ENCODE measurements at regions not wholly inside any gene's neighbourhood (a gene's known extent, or its start where the extent isn't known, plus 50 kb on each side); places are given as distances from the start of the nearest gene placed in this dataset.

DNA sequence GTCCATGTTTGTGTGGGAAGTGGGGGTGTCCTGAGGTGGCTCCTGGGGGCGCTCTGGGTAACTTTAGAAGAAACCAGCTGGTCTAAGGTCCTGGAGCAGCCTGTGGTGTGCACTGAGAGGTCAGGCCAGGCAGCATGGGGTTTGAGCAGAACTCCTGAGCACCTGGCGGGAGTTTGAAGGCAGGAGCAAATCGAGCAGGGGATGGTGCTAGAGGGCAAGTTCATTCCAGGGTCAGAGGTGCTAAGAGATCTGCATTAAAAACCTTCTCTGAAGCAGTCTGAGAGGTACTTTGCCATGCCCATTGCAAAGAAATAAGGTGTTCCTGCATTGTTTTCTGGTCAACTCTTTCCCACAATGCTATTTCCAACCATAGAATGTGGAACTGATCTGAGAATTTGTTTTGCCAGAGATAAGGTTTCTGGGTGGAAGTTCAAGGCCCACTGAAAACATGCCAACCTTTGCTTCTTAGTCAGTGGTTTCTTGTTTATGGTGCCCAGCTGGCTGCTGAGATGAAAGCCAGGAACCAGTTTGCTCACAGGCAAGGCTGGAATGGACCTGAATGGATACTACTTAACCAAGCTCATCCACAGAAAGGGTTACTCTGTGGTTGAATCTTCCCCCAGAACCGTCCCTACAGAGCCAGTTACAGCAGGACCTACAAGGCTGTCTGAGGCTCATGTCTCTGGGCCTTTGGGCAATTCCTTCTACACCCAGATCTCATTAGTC is 136.3 kb upstream of the TMEM72 start:
- peak; percentile 13 for DNase-seq (ENCODE audit: low read depth)

DNA sequence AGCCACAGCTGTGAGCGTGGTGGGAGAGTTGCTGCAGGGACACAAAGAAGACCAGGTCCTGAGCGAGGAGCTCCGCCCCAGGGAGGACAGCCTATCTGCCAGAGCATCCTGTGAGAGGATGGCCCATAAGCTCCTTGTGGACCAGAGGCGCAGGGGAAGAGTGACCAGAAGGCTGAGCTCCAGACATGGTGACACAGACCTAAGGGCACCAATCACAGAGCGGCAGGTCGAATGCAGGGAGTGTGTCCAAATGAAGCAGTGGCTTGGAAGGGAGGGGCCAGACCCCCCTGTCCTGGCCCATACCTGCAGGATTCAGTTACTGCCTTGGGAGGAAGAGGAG is 135.8 kb upstream of the TMEM72 start:
- DNase-seq (ENCODE audit: low read depth): no peak

DNA sequence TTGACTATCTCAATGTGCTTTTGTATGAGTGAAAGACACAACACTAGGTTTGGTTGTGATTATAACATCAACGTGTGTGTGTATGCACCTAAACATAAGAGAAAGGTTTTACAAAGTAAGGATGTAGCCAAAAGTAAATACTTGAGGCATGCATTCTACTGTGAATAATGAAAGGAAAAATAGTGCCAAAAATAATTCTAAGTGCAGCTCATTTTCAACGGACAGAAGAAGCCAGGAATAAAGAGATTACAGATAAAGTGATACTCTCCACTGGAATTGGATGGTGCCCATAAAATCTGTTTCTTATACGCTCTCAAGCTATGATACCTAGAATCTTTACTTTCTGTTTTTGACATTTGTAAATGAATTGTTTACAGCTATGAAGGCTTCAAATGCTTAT is 135.0 kb upstream of the TMEM72 start:
- no peak for DNase-seq (ENCODE audit: low read depth)

DNA sequence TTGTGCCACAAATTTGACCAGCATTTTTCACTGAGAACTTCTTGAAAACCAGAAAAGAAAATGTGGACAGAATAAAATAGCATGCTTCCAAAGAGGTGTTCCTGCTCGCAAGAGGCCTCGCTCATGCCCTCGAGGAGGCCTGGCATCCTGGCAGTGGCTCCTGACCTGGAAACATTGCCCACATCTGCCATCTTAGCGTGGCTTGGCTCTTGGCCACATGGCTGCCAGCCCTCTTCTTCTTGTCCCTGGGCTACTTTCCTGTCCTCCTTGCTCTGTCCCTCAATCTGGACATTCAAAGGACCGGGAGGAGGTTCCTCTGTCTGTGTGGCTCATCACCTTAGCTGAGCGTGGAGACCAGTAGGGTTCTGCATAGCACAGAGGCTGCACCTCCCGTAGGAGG is 131.6 kb upstream of the TMEM72 start:
- no peak for DNase-seq (ENCODE audit: low read depth)

DNA sequence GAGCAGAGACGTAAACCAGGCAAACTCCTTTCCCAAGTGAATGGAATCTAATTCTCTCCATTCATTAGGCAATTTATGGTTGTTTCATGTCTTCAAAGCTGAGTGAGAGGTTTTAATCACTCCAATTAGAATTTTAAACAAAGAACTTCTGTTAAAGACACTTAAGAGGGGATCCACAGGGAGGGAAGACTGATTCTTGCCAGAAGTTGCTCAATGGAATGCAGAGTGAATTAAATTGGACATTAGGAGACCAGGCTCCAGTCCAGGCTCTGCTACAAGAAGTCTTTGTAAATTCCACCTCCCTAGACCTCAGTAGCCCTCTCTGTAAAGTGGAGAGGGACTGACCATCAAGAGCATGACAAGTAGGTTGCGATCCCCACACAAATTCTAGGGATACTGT is 130.7 kb upstream of the TMEM72 start:
- DNase-seq (ENCODE audit: low read depth): no peak

DNA sequence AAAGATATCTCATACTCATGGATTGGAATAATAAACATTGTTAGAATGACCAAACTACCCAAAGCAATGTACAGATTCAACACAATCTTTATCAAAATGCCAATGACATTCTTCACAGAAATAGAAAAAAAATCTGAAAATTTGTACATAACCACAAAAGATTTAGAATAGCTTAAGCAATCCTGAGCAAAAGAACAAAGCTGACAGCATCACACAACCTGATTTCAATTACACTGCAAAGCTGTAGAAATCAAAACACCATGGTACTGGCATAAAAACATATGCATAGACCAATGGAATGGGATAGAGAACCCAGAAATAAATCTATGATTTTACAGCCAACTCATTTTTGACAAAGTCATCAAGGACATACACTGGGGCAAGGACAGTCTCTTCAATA is 130.0 kb upstream of the TMEM72 start:
- DNase-seq (ENCODE audit: low read depth): no peak

DNA sequence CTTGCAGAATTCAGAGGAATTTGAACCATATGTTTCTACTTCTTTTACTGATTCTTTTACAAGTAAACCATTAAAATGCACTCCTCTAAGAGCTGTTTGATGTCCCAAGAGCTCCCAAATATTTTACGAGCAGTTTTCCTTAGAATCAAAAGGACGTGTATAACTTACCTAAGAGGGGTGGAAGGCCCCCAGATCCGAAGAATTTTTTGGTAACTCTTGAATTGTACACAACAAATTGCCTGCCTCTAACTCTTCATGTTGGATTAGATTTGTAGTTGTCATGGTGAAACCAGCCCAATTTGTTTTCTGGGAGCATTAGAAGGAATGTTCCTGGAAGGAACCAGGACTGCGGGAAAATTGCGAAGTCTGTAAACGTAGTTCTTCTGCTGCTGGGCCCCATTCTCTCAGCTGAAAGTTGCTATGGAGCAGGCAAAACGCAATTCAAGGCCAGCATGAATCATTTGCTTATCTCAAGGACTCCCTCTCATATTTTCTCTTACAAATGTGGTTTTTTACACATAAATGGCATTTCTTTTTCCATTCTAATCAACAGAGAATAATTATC is 124.8 kb upstream of the TMEM72 start:
- no peak for DNase-seq (ENCODE audit: low read depth)

DNA sequence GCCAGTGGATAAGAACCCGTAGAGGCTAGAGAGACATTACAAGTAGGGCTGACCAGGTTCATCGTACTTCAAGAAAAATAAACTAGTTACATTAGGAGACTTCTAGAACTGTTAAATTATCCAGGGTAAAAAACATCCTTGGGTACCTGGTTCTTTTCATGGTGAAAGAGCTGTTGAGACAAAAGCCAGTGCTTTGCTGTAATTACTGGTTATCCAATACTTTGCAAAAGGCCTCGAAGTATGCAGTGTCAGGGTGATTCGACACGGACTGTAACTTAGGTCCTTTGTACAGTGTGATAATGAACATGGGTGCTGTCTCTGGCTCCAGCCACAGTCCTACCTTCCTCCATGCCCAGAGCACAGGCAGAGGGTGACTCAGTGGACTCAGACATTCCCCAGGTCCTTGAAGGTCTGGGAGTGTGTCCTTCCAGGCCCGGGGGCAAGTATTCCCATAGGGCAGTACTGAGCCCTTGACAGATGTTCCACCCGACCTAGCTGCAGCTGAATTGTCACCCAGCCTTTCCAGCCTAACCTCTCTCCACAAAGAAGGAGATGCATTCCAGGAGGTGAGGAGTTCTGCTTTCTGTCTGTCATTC is 123.6 kb upstream of the TMEM72 start:
- DNase-seq (ENCODE audit: low read depth): no peak

DNA sequence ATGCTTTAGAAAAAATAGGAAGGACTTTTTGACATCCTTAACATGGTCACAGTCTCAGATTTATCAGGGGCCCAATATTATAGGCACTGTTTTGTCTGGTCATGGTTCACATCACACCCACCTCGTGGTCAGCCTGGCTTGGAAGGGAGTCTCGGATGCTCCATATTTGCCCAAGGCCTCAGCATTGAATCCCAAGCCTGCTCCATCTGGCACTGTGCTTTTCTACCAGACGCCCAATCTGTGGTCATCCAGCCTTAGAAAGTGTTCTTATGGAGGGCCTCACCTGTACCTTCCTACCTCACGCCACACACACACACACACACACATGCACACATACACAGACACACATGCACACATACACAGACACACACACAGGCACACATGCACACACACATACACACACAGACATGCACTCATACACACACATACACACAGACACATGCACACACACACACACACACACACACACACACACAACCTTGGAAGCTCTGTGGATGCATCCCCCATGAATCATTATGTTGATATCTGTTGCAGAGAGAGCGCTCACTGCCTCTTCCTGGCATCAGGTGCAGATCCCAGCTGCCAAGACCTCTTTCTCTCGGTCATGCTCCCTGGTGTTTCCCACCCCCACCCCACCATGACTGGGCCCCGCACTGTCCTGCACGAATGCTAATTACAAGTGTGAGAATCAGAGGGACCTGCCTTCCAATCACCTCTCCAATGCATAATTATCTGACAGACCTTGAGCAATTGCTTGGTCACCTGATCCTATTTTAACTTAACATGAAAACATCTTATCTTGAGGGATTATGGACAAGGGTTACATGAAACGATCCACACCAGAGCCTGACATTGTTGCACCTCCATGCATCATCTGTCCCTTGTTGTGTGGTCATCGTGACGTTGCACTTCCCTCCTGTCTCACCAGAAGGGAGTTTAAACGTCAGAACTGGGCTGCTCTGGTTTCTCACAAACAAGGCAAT is 122.7 kb upstream of the TMEM72 start:
- DNase-seq (ENCODE audit: low read depth): no peak

DNA sequence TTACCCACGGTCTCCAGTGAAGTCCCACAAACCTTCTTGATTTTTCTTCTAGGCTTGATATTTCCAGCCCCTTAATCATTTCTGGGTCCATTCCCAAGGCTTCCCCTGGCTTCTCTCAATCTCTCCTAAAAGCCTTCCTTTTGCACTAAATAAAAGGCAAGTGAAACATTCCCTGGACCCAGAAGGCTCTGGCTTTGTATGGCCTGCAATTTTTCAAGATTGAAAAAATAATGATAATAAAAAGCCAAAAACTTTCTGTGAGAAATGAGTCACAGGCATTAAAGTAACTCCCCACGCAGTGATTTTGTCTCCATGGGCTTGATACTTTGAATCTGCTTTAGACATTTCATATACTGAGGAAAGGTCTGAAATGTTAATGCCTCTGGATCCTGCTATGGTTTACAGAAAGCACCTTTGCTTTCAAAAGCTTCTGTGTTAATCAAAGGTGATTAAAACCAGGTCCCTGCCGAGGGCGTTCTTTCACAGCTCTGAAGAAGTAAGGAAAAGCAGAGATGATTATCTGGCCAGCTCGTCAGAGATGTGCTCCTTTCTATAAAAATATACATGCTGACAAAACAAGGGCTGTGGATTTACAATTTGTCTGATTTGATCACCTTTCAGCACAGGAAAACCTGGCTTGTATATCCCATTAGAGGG is 118.9 kb upstream of the TMEM72 start:
- no peak for DNase-seq (ENCODE audit: low read depth)

DNA sequence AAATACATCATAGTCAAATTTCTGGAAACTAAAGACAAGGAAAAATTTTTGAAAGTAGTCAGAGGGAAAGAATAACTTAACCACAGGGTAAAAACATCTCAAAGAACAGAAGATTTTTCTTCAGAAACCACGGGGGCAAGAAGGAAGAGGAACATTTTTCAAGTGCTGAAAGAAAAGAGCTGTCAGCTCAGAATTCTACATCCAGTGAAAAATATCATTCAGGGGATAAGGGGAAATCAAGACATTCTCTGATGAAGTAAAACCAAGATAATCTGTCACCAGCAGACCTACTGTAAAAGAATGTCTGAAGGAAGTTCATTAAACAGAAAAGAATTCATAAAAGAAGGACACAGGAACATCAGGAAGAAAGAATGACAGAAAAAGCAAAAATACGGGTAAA is 111.2 kb upstream of the TMEM72 start:
- DNase-seq (ENCODE audit: low read depth): no peak

DNA sequence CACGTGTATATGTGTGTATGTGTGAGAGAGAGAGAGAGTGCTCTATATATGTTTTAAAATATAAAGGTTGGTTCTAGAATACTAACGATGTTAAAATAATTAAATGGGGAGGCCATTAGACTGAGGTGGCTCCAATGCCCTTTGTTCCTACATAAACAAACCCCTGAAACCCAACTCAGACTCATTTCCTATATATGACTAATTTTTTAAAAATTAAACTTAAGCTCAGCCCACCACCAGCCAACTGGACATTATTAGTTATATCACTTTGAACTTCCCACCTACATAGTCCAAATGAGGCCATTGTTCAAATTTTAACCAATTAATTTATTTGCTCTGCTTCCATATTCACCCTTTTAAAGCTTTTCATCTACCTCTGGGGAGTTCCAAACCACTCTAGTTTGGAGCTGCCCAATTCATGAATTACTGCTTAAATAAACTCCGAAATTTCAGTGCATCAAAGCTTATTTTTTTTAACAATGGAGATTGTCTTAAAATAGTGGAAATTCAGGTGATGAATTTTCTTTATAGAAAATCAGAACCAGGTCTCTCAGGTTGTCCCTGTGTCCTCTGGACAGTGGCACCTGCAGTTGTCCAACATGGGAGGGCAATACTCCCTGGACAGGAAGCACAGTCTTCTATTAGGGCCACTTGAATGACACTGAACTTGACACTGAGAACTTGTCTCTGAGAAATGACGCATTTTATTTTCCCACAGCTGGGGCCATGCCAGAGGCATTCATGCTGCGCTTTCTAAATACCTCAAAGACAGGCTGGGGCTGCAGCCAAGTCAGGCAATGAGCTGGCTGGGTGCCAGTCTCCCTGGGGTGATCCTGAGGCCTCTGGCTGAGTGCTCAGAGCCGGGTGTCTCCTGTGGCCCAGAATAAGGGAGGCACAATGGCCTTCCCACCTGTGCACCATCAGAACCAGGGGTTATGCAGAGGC is 109.5 kb upstream of the TMEM72 start:
- peak; percentile 97 for DNase-seq (ENCODE audit: low read depth)

DNA sequence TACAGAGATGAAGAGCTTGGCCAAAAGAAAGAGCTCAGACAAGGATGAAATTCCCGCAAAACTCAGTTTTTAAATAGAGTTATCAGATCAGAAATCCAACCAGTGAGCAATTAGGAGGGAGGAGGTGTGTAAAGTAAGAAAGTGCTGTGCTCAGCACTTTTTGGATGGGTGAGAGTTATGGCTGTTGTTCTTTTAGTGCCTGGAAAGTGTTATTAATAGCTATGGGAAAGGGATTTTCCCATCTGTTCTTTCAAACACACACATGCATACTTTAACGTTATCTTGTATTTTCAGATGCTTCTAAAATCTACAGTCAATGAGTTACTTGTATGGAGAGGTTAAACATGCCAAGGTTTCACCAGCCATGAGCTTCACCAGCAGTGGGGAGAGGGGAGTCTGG is 107.3 kb upstream of the TMEM72 start:
- no peak for DNase-seq (ENCODE audit: low read depth)

DNA sequence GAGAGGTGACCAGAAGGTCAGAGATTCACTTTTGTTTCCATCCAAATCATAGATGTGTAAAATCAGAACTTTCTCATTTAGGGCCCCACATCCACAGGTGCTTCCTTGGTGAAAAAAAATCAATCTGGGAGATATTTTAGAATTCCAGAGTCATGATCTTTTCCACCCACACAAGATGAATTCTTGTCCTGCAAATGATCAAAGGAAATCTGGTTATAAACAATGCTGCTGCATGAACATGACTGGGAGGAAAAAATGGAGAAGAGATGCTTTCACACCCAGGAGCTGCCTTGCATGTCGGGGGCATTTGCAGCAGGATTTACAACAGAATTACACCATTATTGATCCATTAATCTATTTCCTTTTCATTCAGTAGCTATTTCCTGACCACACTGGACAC is 106.5 kb upstream of the TMEM72 start:
- DNase-seq (ENCODE audit: low read depth): peak; percentile 61

DNA sequence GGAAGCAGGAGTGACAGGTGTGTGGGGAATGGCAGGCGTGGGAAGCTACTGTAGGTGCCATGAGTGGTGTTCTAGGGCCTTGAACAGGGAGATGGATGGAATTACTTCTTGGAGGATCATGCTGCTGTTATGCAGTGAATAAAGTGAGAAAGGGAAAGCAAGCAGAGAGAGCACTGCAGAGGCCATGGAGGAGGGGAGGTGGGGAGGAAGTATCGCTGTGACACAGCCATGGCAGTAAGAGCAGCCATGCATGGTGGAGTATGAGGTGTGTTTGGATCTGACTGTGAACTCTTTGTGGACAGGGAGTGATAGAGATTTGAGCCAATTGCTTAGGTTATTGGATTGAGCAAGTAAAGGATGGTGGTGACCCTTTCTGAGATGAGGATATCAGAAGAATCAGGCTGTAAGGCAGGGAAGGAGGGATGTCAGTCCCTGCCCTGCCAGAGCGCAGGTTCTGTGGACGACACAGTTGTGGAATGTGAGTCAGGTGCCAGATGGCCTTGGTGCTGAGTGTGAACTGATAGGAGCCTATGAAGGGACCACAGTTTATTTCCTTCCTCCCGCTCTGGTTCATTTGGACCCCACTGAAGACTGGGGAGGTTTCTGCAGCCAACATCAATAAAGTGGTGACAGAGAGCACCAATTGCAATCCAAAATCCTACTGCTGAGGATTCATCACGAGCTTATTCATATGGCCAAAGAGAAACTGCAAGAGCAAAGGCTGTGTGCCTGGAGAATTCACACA is 105.5 kb upstream of the TMEM72 start:
- DNase-seq (ENCODE audit: low read depth): peak; percentile 47

DNA sequence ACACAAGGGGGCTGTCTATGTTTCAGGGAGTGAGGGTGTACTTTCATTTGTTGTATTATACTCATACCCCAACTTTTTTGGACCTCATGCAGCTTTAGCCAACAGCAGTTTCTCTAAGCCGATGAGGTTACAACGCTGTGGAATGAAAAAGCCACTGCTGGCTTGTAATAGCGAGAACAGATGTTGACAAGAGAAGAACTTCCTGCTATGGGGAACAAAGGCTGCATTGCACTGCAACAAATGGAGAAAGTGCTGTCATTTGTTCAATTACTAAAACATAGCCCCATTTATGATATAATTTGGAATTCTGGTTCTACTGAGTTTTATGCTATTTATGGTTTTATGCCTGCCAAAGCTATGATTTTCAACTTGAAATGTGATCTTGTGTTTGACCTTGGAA is 104.2 kb upstream of the TMEM72 start:
- DNase-seq (ENCODE audit: low read depth): no peak

DNA sequence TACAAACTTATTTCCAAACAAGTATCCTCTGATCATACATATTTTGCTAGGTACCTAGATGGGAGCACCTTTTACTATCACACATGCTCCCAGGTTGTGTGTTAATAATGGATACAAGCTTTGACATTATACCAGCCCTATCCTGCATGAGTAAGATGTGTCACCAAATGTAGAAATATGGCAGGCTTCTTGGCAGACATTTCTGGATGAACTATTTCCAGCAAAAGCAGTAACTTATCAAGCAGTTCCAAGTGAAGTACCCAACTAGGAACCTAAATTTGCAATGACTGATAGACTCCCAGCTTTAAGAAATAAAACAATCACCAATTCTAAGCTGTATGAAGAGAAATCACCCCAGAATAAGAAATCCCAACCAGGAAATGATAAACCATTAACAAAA is 103.7 kb upstream of the TMEM72 start:
- no peak for DNase-seq (ENCODE audit: low read depth)

DNA sequence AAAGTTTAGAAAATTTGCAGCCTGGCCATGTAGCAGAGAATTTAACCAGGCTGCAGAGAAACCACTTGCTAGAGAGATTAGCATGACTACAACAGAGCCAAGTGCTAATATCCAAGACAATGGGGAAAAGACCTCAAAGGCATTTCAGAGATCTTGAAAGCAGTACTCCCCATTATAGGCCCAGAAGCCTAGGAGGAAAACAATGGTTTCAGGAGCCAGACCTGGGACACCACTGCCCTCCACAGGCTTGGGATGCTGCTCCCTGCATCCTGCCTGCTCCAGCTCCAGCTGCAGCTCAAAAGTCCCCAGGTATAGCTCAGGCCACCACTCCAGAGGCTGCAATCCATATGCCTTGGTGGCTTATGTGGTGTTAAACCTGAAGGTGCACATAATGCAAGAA is 101.5 kb upstream of the TMEM72 start:
- peak; percentile 54 for DNase-seq (ENCODE audit: low read depth)

DNA sequence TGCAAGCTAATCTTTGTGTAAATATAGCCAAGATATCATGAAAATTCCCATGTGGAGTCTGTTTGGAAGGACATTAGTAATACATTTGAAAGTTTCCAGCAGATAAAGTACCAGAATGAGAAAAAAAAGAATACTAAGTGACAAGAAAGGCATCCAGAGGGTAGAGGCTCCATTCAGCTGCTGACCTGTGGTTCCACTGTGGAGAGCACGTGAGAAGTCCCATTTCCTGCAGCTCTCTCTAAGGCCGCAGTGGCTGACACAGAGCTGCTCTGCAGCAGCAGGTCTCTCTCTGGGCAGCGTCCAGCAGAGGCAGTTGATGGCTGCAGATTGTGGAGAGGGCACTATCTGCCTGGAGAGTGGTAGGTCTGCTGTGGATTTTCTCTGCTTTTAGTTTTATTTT is 100.1 kb upstream of the TMEM72 start:
- no peak for DNase-seq (ENCODE audit: low read depth)

DNA sequence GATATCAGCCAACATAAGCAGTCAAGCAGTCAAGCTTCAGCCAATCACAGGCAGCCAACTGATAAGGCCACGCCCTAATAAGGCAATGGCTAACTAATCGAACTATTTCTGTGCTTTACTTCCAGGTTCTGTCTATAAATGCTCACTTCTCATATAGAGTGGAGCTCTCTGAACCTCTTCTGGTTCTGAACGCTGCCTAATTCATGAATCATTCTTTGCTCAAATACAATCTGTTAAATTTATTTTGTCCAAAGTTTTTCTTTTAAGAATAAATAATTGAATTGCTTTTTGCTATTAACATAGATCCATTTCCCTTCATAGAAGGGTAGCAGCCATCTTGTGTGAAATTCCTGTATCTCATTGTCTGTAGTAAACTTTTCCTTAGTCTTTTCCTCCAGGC is 97.9 kb upstream of the TMEM72 start:
- no peak for DNase-seq (ENCODE audit: low read depth)

All from renal cortical epithelial cell (primary cell).